ENCODE measurements at regions not wholly inside any gene's neighbourhood (a gene's known extent, or its start where the extent isn't known, plus 50 kb on each side); places are given as distances from the start of the nearest gene placed in this dataset.
"Not testable (repeated sequence)": the region's sequence is repeated elsewhere in the genome, so short reads cannot be mapped to it uniquely, and the experiment has no call there.

DNA sequence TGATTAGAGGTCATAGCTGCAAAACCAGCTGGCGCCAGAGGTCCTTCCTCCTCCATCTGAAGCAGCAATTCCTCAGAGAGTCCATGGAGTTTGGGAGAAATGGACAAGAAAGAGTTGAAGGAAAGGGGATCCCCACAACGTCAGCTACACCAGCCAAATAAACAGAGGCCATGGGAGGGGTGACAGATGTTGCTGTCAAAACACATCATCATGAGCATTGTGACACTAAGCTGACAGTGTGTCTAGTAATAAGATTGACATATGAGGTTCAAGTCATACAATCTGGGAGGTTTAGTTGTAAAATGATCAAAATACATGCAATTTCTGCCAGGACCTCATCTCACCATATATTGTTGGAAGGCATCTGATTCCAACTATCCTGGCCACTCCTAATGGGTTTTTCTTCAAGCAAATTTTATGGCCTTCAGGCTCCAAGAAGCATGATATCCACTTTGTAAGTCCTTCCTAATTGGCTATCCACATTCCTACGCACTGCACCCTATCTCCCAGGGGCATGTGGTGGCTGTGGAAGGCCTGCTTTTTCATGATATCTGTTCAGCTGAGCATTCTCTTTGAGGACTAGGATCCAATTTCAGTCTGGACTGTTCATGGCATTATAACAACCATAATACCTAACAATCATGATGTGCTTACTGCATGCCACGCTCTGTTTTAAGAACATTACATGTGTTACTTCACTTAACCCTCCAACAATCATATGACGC, 335.0 kb upstream of the ID2 start:
- TF ChIP-seq, protein P1, sequence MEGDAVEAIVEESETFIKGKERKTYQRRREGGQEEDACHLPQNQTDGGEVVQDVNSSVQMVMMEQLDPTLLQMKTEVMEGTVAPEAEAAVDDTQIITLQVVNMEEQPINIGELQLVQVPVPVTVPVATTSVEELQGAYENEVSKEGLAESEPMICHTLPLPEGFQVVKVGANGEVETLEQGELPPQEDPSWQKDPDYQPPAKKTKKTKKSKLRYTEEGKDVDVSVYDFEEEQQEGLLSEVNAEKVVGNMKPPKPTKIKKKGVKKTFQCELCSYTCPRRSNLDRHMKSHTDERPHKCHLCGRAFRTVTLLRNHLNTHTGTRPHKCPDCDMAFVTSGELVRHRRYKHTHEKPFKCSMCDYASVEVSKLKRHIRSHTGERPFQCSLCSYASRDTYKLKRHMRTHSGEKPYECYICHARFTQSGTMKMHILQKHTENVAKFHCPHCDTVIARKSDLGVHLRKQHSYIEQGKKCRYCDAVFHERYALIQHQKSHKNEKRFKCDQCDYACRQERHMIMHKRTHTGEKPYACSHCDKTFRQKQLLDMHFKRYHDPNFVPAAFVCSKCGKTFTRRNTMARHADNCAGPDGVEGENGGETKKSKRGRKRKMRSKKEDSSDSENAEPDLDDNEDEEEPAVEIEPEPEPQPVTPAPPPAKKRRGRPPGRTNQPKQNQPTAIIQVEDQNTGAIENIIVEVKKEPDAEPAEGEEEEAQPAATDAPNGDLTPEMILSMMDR (IDR thresholded peaks at IDR 0.05; ENCODE audit: unreplicated experiment in 3 of 3), result no peak
- Mint-ChIP-seq H3K4me3 (no peak overlapping the region), H3K27ac (no peak overlapping the region), H3K27me3 (ENCODE audit: low read depth) (peaks cover 7% of the 10 kb centered on the region), H3K9me3 (no peaks in the 10 kb centered on the region), H3K36me3 (ENCODE audit: low read depth) (no peaks in the 10 kb centered on the region), H3K4me1 (peaks cover 12% of the 10 kb centered on the region)

DNA sequence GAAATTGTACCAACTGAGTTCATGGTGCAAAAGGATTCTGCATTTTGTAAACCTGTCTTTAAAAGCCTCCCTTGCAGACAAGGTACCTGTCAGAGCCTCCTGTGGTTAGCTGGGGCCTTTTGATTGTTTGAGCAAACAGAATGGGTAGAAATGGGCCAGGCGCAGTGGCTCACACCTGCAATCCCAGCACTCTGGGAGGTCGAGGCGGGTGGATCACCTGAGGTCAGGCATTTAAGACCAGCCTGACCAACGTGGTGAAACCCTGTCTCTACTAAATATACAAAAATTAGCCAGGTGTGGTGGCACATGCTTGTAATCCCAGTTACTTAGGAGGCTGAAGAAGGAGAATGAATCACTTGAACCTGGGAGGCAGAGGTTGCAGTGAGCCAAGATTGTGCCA, 332.9 kb upstream of the ID2 start:
- not testable (repeated sequence) for H3K36me3 Mint-ChIP-seq (ENCODE audit: low read depth); H3K27me3 Mint-ChIP-seq (ENCODE audit: low read depth); H3K27ac Mint-ChIP-seq; H3K4me1 Mint-ChIP-seq; H3K9me3 Mint-ChIP-seq; H3K4me3 Mint-ChIP-seq

DNA sequence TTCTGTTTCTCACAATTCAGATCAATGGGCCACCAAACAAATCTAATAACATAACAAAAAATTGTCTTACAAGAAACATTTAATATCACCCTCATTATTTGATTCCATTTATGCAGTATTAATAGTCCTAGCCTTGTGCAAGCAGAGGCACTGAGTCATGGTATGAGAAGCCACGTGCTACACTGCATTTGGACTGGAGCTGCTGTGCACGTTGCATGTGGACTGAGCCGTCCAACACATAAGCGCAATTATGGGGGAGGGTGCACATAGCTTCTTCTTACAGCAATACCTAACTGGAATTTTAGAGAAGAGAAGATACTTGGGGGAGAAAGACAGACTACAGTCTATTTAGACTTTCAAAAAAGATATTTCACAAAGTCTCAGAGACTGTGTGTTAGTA, 329.6 kb upstream of the ID2 start:
- TF ChIP-seq, protein P1 (IDR thresholded peaks at IDR 0.05; ENCODE audit: unreplicated experiment in 3 of 3), result no peak
- peaks cover 7% of the 10 kb centered on the region for H3K27me3 Mint-ChIP-seq (ENCODE audit: low read depth)
- no peak overlapping the region for H3K4me3 Mint-ChIP-seq
- peaks cover 2% of the 10 kb centered on the region for H3K4me1 Mint-ChIP-seq
- H3K36me3 Mint-ChIP-seq (ENCODE audit: low read depth), result no peaks in the 10 kb centered on the region
- no peak overlapping the region for H3K27ac Mint-ChIP-seq
- H3K9me3 Mint-ChIP-seq, result peaks cover 6% of the 10 kb centered on the region

DNA sequence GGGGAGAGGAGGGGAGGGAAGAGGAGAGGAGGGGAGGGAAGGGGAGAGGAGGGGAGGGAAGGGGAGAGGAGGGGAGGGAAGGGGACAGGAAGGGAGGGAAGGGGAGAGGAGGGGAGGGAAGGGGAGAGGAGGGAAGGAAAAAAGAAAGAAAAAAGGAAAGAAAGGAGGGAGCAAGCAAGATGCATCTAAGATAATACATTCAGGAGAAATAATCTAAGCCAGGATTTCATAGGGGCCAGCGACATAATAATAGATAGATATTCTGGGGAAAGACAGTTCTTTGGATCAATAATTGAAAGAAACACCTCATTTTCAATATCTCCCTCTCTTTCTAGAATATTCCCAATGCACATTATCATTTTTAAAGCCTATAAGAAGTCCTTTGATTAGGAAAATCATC, 328.9 kb upstream of the ID2 start:
- no peak overlapping the region for H3K4me3 Mint-ChIP-seq
- TF ChIP-seq, protein P1 (IDR thresholded peaks at IDR 0.05; ENCODE audit: unreplicated experiment in 3 of 3), result no peak
- H3K27ac Mint-ChIP-seq, result no peak overlapping the region
- peaks cover 1% of the 10 kb centered on the region for H3K4me1 Mint-ChIP-seq
- H3K27me3 Mint-ChIP-seq (ENCODE audit: low read depth), result peaks cover 7% of the 10 kb centered on the region
- H3K36me3 Mint-ChIP-seq (ENCODE audit: low read depth), result no peaks in the 10 kb centered on the region
- peaks cover 6% of the 10 kb centered on the region for H3K9me3 Mint-ChIP-seq

DNA sequence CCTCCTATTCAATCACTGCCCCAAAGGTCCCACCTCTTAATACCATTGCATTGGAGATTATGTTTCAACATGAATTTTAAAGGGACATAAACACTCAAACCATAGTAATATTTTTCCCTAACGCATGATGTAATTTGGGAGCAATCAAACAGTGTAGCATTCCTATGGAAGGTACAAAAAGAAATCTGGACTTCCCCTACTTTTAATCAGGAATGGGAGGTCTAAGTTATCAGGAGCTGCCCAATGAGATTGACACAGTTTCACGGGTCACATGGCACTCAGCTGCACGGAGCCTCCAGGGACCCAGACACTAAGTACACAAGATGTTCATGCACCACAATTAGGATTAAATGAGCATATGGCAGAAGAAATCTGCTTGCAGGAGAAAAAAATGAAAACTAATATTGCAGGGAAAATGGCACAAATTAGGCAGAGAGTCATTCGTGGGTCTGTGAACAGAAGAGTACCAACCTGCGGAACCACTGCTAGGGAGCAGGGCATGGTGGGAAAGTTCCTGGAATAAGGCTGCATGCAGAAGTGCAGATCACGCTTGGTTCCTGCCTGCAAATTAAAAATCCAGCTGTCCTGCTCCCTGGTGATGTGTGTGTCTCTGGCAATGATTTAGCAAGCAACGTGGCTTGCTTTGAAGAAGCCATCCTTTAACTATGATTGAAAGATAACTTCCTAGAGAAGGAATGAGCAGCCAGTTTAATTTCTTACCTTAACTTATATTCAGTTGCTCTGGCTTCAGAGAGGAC, 326.6 kb upstream of the ID2 start:
- peaks cover 4% of the 10 kb centered on the region for H3K27me3 Mint-ChIP-seq (ENCODE audit: low read depth)
- peaks cover 6% of the 10 kb centered on the region for H3K9me3 Mint-ChIP-seq
- H3K27ac Mint-ChIP-seq, result no peak overlapping the region
- TF ChIP-seq, protein P1 (IDR thresholded peaks at IDR 0.05; ENCODE audit: unreplicated experiment in 3 of 3), result no peak
- no peaks in the 10 kb centered on the region for H3K36me3 Mint-ChIP-seq (ENCODE audit: low read depth)
- H3K4me1 Mint-ChIP-seq, result peaks cover 6% of the 10 kb centered on the region
- no peak overlapping the region for H3K4me3 Mint-ChIP-seq

DNA sequence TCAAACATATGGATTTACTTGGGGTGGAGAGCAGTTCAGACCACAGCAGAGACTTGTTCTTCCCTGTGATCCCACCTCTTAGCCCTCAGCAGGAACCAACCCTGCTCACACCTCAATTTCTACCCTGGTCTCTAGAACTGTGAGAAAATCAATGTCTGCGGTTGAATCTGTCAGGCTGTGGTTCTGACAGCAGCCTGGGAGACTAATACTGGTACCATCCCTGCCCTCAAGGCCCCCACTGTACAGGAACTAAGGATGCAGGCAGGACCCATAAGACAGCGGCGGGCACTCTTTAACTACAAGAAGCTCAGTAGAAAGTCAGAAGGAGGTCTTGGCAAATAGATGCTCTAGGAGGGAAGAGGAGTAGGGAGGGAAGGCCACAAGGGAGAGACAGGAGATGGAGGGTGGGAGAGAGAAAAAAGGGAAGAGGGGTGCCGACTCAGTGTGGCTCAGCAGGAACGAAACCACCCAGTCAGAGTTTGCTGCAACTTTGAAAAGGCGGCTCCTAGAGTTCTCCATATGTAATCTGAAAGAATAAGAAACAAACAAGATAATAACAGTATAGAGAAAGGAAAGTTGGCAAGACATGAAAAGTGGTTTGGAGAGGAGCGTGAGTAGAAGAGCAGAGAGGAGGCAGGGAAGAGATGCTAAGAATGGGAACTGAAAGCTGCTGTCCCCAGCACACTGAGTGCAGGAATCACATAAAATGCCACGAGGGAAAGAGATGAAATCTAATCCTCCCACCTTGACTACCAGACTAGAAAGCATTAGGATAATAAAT, 323.9 kb upstream of the ID2 start:
- peaks cover 6% of the 10 kb centered on the region for H3K4me1 Mint-ChIP-seq
- H3K4me3 Mint-ChIP-seq, result no peak overlapping the region
- H3K27me3 Mint-ChIP-seq (ENCODE audit: low read depth), result peaks cover 12% of the 10 kb centered on the region
- H3K27ac Mint-ChIP-seq, result no peak overlapping the region
- peaks cover 6% of the 10 kb centered on the region for H3K9me3 Mint-ChIP-seq
- TF ChIP-seq, protein P1 (IDR thresholded peaks at IDR 0.05; ENCODE audit: unreplicated experiment in 3 of 3), result no peak
- no peaks in the 10 kb centered on the region for H3K36me3 Mint-ChIP-seq (ENCODE audit: low read depth)

Data from nephron (organoid).